ENCODE measurements at regions not wholly inside any gene's neighbourhood (a gene's known extent, or its start where the extent isn't known, plus 50 kb on each side); places are given as distances from the start of the nearest gene placed in this dataset.
"Not testable (repeated sequence)": the region's sequence is repeated elsewhere in the genome, so short reads cannot be mapped to it uniquely, and the experiment has no call there.

DNA sequence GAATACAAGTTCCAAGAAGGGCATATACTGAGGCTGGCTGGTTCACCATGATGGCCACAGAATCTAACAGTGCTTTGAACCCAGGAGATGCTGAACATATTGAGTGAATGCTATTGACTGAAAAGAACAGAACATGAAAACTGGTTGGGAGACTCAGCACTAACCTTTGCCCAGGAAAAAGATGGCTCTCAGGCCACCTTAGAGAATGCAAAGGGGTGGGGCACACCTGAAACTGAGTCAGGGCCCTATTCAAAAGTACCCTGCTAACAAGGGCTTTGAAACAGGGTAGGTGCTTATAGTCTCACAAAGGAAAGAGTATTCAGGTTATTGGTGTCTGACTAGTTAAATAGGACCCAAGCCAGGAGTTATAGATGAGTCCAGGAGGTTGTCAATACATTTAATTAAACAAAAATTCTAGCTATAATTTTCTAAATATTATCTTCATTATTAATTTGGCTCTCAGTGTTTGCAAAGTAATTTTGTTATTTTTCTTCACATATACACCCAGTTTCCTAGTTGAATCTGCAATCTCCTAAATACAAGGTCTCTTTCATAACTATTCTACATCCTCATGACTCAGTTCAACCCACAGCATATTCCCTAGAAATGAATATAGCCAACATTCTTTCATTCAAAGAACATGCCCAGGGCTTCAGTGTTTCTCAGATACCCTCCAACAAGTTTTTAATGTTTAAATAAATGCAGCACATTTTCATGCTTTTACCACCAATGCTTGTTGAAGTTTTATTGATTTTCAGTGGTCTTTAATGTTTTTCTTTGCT lies 144.2 kb upstream of the RAPGEF2 start:
- DNase-seq, result no peak

DNA sequence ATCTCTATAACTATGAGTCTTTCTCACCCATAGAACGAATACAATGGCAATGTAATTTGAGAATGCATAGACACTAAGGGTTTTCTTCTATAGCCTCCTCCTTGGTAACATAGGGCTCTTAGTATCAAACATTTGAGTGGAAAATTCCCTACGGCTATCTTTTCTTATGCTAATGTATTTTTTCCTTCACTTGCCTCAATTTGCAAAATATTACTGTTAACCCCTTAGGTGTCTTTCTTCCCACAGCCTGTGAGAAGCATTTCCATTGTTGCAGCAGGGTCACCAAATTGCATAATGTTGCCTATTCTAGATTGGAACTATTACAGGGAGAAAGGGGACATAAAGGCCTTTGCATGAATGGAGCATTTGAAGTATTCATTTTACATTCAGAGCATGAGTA lies 140.5 kb upstream of the RAPGEF2 start:
- DNase-seq, result no peak

DNA sequence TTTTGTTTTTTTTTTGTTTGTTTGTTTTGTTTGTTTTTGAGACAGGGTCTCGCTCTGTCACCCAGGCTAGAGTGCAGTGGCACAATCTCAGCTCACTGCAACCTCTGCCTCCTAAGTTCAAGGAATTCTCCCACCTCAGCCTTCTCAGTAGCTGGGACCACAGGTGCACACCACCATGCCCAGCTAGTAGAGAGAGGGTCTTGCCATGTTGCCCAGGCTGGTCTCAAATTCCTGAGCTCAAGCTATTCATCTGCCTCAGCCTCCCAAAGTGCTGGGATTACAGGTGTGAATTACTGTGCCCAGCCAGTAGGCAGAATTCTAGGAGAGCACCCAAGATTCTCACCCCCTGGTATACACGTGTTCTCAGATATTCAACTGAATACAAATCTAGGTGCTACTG lies 139.6 kb upstream of the RAPGEF2 start:
- DNase-seq, result not testable (repeated sequence)

DNA sequence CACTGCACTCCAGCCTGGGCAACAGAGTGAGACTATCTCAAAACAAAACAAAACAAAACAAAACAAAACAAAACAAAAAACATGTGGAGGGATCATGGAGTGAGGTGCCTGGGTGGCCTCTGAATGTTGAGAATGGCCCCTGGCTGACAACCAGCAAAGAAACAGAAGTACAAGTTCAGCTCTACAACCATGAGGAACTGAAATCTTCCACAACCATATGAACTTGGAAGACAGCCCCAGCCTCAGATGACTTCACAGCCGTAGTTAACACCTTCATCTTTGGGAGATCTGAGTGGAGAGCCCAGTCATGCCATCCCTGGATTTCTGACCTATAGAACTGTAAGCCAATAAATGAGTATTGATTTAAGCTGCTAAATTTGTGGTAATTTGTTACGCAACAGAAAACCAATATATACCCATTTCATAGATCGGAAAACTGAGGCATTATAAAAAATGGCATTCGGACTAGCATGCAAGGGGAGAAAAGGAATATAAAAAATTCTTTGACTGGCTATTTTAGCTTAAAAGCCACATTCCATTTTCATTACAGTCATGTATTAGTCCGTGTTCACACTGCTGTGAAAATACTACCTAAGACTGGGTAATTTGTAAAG lies 138.7 kb upstream of the RAPGEF2 start:
- DNase-seq, result no peak

DNA sequence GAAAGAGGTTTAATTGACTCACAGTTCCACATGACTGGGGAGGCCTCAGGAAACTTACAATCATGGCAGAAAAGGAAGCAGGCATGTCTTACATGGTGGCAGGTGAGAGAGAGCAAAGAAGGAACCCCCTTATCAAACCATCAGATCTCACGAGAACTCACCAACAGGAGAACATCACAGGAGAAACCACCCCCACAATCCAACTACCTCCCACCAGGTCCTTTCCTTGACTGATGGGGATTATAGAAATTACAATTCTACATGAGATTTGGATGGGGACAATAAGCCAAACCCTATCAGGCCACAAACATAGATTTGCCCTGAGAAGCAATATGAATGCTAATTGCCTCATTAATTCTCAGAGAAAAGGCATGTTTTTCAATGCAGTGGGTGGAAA lies 138.2 kb upstream of the RAPGEF2 start:
- DNase-seq, result no peak

DNA sequence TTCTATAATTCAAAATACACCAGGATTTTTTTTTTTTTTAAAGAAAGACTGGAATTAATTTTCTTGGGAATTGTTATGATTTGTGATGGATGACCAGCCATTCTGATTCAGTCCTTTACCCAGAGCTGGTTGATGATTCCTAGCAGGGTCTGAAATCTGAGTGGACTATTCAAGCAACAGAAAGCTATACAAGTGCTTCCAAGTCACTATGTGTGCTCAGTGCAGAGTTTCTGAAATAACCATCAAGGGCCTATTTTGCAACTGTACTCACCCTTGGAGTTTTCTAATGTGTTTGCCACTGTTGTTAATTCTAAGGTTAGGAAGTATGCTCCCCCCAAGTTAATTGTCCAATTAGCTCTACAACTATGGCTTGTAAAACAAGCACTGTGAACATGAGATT lies 137.7 kb upstream of the RAPGEF2 start:
- DNase-seq, result no peak

DNA sequence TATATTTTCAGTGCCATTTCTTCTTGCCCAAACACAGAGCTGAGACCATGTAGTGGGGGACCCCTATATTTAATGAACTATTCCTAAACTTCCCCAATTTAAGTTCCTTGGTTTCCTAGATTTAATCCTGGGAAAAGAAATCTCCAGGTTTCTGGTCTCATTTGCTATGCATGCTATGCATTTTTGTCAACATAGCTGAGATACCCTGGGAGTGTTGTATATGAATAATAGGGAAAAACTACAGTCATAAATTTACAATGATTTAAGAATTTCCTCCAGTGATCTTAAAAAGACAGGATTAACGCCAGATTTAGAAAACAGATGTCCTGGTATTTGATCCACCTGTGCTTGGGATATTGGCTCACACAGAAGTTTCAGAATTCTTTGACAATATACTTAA lies 136.8 kb upstream of the RAPGEF2 start:
- DNase-seq, result no peak

DNA sequence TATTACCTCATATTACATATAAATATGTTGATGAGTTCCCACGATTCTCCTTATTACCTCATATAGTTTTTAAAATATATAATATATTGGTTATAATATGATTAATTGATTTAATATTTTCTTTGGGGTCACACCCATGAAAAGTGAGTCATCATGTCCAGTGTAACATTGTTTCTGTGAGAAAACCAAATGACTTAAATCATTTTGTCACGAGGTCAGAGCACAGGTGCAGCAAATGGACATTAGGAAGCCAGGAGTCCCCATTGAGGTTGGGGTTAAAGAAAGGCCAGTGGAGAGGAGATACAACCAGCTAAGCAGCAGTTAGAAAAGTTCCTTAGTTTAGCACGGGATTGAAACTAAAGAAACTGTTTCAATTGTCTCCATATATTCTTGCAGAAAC lies 133.9 kb upstream of the RAPGEF2 start:
- no peak for DNase-seq

DNA sequence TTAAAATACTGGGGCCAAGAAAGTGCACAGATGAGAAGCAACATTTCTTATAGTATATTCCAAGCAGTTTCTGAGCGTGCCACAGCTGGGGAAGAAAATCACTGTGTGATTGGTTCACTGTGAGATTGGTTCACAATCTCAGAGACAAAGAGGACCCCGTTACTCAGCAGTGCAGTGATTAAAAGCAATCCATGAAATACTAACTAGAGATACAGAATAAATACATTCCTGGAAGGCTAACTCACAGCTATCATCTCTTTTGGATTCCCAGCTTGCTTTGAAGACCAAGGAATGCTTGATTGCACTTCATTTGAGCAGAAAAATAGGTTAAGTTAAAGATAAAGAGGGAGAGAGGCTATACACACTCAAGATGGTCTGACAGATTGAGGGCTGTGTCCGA lies 132.1 kb upstream of the RAPGEF2 start:
- DNase-seq, result no peak

DNA sequence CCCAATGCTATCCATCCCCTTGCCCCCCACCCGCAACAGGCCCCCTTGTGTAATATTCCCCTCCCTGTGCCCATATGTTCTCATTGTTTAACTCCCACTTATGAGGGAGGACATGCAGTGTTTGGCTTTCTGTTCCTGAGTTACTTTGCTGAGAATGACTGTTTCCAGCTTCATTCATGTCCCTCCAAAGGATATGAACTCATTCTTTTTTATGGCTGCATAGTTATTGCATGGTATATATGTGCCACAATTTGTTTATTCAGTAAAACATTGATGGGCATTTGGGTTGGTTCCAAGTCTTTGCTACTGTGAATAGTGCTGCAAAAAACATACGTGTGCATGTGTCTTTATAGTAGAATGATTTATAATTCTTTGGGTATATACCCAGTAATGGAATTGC lies 128.4 kb upstream of the RAPGEF2 start:
- DNase-seq, result not testable (repeated sequence)

DNA sequence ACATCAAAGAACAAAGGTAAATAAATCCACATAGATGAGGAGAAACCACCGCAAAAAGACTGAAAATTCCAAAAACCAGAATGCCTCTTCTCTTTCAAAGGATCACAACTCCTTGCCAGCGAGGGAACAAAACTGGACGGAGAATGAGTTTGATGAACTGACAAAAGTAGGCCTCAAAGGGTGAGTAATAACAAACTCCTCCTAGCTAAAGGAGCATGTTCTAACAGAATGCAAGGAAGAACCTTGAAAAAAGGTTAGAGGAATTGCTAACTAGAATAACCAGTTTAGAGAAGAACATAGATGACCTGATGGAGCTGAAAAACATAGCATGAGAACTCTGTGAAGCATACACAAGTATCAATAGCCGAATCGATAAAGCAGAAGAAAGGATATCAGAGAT lies 122.2 kb upstream of the RAPGEF2 start:
- DNase-seq, result not testable (repeated sequence)

DNA sequence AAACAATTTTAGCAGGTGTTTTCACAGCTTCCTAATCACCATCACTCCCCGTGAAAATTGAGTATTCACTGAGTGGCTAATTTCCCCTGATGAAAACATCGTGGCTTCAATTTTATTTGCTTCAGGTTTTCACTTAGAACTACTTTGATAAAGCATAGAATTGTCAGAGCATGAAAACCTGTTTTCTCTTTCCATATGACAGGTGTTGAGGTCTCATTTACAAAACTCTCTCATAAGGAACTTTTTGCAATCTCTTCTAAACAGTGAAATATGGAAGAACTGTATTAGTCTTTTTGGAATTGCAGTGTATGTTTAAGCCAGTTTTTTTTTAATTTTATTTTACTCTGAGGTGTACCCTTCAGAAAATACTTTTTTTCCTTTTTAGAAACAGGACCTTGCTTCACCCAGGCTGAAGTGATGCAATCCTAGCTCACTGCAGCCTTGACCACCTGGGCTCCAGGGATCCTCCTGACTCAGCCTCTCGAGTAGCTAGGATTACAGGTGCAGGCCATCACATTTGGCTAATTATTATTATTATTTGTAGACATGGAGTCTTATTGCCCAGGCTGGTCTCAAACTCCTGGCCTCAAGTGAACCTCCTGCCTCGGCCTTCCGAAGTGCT lies 111.2 kb upstream of the RAPGEF2 start:
- no peak for DNase-seq

DNA sequence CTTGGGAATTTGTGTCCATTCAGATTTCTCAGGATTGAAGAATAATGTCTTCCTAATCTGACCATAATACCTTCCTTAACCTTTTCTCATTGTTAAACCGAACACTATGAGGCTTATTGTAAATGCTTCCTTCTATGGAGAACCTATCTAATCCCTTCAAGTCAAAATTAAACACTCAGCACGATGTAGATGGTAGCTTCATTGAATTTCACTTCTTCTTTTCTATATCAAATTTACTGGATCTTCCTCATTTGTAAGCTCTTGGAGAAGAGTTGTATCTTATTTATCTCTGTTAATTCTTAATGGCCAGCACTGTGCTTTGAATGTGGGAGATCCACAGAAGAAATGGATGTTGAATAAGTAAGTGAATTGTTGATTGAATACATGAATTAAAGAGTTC lies 109.0 kb upstream of the RAPGEF2 start:
- DNase-seq, result no peak

DNA sequence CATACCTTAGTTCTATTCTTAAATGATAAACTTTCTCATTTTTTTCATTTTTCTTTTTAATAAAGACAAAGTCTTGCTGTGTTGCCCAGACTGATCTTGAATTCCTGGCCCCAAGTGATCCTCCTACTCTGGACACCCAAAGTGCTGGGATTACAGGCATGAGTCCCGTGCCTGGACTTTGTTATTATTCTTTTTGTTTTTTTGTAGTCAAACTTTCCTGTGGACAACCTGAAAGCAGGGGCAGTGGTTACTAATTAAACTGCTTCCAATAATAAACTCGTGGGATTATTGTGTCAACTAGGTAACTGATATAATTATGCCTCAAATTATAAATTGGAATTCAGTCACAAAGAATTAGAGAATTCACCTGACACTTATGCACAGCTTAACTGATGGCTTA lies 107.8 kb upstream of the RAPGEF2 start:
- DNase-seq, result no peak

DNA sequence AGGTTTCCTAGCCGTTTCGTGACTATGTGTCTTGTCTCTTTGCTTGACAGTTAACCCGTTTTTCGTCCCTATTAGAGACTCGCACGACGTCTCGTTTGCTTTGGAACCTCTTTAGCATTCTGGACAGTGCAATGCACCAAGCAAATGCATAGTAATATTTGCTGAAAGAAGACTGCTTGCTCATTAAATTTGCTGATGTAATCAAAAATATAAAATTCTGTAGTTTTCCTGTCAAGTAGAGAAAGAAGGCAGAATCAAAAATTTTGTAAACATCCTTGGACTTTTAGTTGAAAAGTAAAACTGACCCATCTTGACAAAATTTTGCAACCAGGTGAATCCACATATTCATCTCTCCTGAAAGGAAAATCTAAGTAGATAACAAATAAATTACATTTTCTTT lies 106.9 kb upstream of the RAPGEF2 start:
- no peak for DNase-seq

DNA sequence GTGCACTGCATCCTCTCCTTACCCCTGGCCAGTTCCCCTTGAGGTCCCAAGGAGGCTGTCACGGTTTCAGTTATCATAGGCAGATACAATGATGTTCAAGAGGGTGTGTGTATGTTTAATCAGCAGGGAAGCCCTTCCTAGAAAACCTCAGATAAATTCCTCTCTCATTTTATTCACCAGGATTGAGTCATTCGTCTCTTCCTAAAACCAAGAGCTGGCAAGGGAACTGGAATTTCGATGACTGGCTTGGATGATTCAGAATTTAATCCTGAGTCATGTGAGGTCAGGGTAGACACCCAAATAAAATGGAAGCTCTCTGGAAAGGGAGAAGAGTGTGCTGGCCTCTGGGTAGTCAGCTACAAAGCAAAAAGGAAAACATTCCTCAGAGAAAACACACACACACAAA lies 106.2 kb upstream of the RAPGEF2 start:
- DNase-seq, result peak; percentile 33

DNA sequence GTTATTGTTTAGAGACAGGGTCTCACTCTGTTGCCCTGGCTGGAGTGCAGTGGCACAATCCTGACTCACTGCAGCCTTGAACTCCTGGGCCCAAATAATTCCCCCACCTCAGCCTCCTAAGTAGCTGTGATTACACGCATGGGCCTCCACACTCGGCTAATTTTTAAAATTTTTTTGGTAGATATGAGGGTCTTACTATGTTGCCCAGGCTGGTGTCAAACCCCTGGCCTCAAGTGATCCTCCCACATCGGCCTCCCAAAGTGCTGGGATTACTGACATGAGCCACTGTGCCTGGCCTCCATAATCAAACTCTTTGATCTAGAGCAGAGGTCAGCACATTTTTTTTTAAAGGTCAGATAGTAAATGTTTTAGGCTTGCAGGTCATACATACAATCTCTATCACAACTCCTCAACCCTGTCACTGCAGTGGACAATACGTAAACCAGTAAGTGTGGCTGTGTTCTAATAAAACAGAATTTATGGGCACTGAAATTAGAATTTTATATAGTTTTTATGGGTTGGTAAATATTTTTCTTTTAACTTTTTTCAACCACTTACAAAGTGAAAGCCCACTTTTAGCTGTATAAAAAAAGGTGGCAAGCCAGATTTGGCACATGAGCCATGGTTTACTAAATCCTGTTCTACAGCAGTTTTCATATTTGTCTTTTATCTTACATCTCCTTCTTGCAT lies 105.1 kb upstream of the RAPGEF2 start:
- DNase-seq, result no peak

DNA sequence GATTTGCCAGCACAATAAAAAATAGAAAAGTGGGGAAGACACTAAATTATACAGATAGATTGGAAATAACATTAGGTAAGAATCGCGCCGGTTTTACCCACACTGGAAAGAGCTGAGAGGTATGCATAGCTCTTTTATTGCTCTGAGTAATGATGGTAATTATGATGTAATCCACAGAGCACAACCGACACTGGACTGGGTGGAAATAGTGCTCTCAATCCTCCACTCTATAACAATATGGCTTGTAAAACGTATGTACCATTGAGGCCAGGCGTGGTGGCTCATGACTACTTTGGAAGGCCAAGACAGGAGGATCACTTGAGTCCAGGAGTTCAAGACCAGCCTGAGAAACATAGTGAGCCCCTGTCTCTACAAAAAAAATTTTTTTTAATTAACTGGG lies 104.3 kb upstream of the RAPGEF2 start:
- no peak for DNase-seq

DNA sequence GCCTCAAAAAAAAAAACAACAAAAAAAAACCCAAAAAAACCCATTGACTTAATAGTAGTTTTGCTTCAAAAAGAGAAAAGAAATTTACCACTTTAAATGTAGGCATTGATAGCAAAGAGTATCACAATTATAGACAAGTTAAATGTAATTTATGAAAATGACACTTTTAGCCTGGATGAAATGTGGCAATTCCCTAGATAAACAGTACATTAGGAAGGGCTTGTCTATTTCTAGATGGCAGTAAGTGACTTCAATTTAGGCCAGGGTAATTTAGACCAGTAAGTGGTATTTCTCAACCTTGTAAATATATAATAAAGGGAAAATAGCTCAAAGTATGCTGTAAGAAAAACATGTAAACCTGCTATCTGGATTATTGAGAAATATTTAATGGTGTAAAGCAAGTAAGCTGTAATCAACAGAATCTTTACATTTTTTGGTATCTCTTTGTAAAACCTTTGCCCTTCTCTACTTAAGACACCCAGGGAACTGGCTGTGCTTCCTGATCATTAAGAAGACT lies 103.7 kb upstream of the RAPGEF2 start:
- no peak for DNase-seq

DNA sequence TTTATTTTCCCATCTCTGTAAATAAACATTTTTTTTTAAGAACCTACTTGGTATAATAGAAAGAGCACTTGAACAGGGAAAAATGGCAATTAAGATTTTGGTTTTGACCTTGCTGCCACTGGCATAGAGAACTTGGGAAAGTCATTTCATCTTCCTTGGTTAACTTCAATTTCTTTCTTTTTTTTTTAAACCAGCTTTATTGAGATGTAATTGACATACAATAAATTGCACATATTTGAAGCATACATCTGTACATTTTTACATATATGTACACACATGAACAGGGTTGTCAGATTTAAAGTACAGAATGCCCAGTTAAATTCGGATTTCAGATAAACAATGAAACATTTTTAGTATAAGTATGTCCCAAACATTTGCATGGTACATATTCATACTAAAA lies 103.0 kb upstream of the RAPGEF2 start:
- no peak for DNase-seq

DNA sequence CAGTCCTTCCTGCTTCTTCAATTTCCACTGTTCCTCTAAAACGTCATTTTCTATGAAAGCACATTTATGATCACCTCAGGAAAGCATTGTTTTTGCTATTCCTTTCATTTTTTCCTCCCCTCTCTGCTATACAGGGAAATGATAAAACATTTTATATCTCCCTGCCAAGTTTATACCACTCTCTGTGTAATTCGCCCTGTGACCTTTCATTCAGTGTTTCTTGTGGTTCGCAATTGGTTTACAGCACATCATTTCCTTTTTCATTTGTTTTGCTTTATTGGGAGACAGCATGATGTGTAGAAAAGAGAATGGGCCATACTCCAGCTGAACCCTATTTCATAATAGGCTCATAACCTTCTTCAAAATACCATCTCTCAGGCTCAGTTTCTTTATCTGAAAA lies 99.9 kb upstream of the RAPGEF2 start:
- DNase-seq, result no peak

DNA sequence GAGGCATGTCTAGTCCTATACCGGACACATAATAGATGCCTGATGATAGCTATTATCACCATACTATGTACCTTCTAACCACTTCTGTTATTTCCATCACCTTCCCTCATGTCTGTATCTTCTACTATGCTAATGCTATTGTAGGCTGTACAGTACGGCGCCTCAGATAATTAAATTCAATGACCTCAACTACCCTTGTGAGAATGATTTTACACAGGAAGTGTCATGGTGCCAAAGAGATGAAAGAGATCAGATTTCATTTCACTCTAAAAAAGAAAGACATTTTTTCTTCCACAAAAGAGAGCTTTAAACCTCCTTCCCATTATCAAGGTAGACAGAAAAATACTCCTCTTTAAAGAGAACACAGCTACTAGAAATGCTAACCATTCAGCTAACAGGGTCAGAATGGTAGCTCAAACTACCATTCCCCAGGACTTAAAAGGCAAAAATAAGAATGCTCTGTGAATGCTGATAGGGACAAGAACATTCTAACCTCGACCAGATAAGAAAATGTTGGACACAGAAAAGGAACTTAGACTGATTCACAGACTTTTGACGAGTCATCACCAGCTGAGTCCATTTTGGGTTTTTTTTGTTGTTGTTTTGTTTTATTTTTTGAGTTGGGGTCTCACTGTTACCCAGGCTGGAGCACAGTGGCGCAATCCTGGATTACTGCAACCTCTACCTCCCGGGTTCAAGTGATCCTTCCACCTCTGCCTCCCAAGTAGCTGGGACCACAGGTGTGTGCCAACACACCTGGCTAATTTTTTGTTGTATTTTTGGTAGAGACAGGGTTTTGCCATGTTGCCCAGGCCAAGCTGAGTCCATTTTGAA lies 99.2 kb upstream of the RAPGEF2 start:
- DNase-seq, result peak; percentile 69

DNA sequence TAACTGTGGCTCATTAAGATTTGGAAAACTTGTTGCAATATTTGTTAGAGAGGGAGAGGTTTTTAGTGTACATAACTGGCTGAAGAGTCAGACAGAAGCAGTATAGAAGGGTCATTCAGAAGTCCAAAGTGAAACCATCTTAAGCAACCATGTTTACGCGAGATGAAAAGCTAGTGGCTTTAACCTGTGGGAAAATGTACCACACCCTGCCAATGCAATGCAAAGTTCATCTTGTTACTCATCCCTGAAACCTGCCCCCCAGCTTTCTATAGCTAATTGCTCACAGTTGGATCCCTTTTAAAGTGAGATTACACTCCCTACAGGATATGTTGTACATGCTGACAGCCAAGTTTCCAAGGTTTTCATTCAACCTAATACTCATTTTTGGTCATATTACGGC lies 96.7 kb upstream of the RAPGEF2 start:
- no peak for DNase-seq

All from NCI-H2029 (cell line).